IMR-90 (cell line): ENCODE measurements at regions not wholly inside any gene's neighbourhood (a gene's known extent, or its start where the extent isn't known, plus 50 kb on each side); places are given as distances from the start of the nearest gene placed in this dataset.

ENCODE experiments used
- ATAC-seq: fragments of 200-7000 bp; cut with Tn5 transposase; 2 replicates; pipeline ENCODE4 v1.9.1; 2020; ENCODE audit warnings: low read depth, mild to moderate bottlenecking, moderate library complexity
- BruUV-seq: library from RNA; stranded (reverse); fragments of 400-500 nt; replicated peaks from 2 replicates; lab custom pipeline; 2021; lab: Mats Ljungman, UMichigan
- CTCF ChIA-PET: fragments of 300-600 bp; formaldehyde crosslinking; extraction: SDS; loops from one replicate; lab custom pipeline; 2021; ENCODE audit warnings: antibody characterized with exemption; lab: Yijun Ruan, JAX
- POLR2A ChIA-PET: fragments of 300-600 bp; sonication (Branson Sonifier 250); formaldehyde crosslinking; loops from one replicate; lab custom pipeline; 2022; ENCODE audit warnings: antibody characterized with exemption; ENCODE audit not compliant: unreplicated experiment; lab: Charles Lee
- DNase-seq: peaks from one replicate; pipeline ENCODE4 v3.0.0; 2013
- H2AFZ ChIP-seq: replicated peaks from 2 replicates; pipeline ENCODE3; 2013; ENCODE audit warnings: low read length, mild to moderate bottlenecking; ENCODE audit not compliant: poor library complexity
- H2AK5ac ChIP-seq: 2 replicates; pipeline ENCODE4 v1.6.1; 2013; ENCODE audit warnings: low read depth, low read length, inconsistent platforms
- H2AK9ac ChIP-seq: replicated peaks from 2 replicates; pipeline ENCODE3; 2013; ENCODE audit warnings: mild to moderate bottlenecking, low read depth, low read length, moderate library complexity; ENCODE audit not compliant: poor library complexity
- H2BK120ac ChIP-seq: 2 replicates; pipeline ENCODE4 v1.6.1; 2013; ENCODE audit warnings: low read depth, low read length, inconsistent platforms
- H2BK15ac ChIP-seq: 3 replicates; pipeline ENCODE4 v1.6.1; 2013; ENCODE audit warnings: low read depth, low read length, inconsistent platforms
- H2BK20ac ChIP-seq: 2 replicates; pipeline ENCODE4 v1.6.1; 2013; ENCODE audit warnings: low read depth, mild to moderate bottlenecking, inconsistent platforms, low read length, moderate library complexity
- H2BK5ac ChIP-seq: 2 replicates; pipeline ENCODE4 v1.6.1; 2013; ENCODE audit warnings: mild to moderate bottlenecking, low read depth, low read length, inconsistent platforms; ENCODE audit not compliant: poor library complexity, severe bottlenecking
- H3K14ac ChIP-seq: replicated peaks from 2 replicates; pipeline ENCODE4 v1.6.1; 2013; ENCODE audit warnings: low read depth, low read length, inconsistent platforms
- H3K18ac ChIP-seq: 2 replicates; pipeline ENCODE4 v1.6.1; 2013; ENCODE audit warnings: low read depth, low read length, control low read depth
- H3K23ac ChIP-seq: 2 replicates; pipeline ENCODE4 v1.6.1; 2013; ENCODE audit warnings: low read depth, low read length, inconsistent platforms
- H3K27ac ChIP-seq: 2 replicates; pipeline ENCODE4 v1.5.1; 2013; ENCODE audit warnings: mild to moderate bottlenecking, control low read depth, low read length; ENCODE audit not compliant: insufficient read depth
- H3K27me3 ChIP-seq: 2 replicates; pipeline ENCODE4 v1.6.1; 2013; ENCODE audit warnings: low read length; ENCODE audit not compliant: control insufficient read depth, insufficient read depth
- H3K36me3 ChIP-seq: 2 replicates; pipeline ENCODE4 v1.6.1; 2013; ENCODE audit warnings: low read length, mixed read lengths; ENCODE audit not compliant: control insufficient read depth, insufficient read depth
- H3K4ac ChIP-seq: 2 replicates; pipeline ENCODE4 v1.6.1; 2013; ENCODE audit warnings: low read depth, low read length, inconsistent platforms
- H3K4me1 ChIP-seq: 2 replicates; pipeline ENCODE4 v1.6.1; 2013; ENCODE audit warnings: low read length, mixed read lengths; ENCODE audit not compliant: control insufficient read depth, insufficient read depth
- H3K4me2 ChIP-seq: 2 replicates; pipeline ENCODE4 v1.6.1; 2013; ENCODE audit warnings: low read depth, mild to moderate bottlenecking, control low read depth, low read length, moderate library complexity
- H3K4me3 ChIP-seq: 2 replicates; pipeline ENCODE4 v1.5.1; 2013; ENCODE audit warnings: low read depth, mild to moderate bottlenecking, control low read depth, low read length, moderate library complexity; ENCODE audit not compliant: insufficient read depth
- H3K56ac ChIP-seq: 2 replicates; pipeline ENCODE4 v1.6.1; 2013; ENCODE audit warnings: low read length, inconsistent platforms; ENCODE audit not compliant: insufficient read depth; ENCODE audit errors: extremely low read depth
- H3K79me1 ChIP-seq, 2 experiments: 2 replicates each; pipeline ENCODE4 v1.6.1; 2013; ENCODE audit warnings: low read length in 2 of 2, inconsistent platforms in 1 of 2, low read depth in 1 of 2
- H3K9ac ChIP-seq: 2 replicates; pipeline ENCODE4 v1.6.1; 2013; ENCODE audit warnings: low read depth, low read length, control low read depth
- H3K9me1 ChIP-seq: 2 replicates; pipeline ENCODE4 v1.6.1; 2013; ENCODE audit warnings: low read length, inconsistent platforms; ENCODE audit not compliant: insufficient read depth
- H3K9me3 ChIP-seq: 2 replicates; pipeline ENCODE4 v1.6.1; 2013; ENCODE audit warnings: low read length; ENCODE audit not compliant: control insufficient read depth, insufficient read depth
- H4K20me1 ChIP-seq: 2 replicates; pipeline ENCODE4 v1.6.1; 2013; ENCODE audit warnings: low read length, inconsistent platforms; ENCODE audit not compliant: insufficient read depth
- H4K5ac ChIP-seq: 2 replicates; pipeline ENCODE4 v1.6.1; 2013; ENCODE audit warnings: mild to moderate bottlenecking, low read depth, low read length, control low read depth
- H4K8ac ChIP-seq, 2 experiments: 2 replicates each; pipeline ENCODE4 v1.6.1; 2013; ENCODE audit warnings: low read depth in 2 of 2, low read length in 2 of 2, control low read depth in 1 of 2, inconsistent platforms in 1 of 2
- H4K91ac ChIP-seq: 2 replicates; pipeline ENCODE4 v1.6.1; 2013; ENCODE audit warnings: low read depth, low read length, inconsistent platforms; ENCODE audit not compliant: insufficient read depth
- MAFK ChIP-seq: IDR thresholded peaks from 2 replicates; pipeline ENCODE4 v1.6.1; 2012; ENCODE audit warnings: low read depth, low read length, improper control_type of control experiment
- WGBS, 2 experiments: methylation state at CpG; one replicate each; pipeline versions ENCODE4 v1.1.5 to v1.1.7; 2013; ENCODE audit warnings: missing lambda C conversion rate in 2 of 2; ENCODE audit not compliant: insufficient read length in 1 of 2; ENCODE audit errors: extremely low coverage in 2 of 2; 5-methylcytosine and 5-hydroxymethylcytosine counted together
- dilution Hi-C: fragments of 300-500 bp; cut with HindIII; formaldehyde crosslinking; loops from one replicate; pipeline ENCODE4 v1.14.3; 2018; ENCODE audit warnings: low sequenced_read_pairs; ENCODE audit not compliant: unreplicated experiment
- in situ Hi-C: fragments of 300-500 bp; cut with MboI; formaldehyde crosslinking; loops from 3 replicates; pipeline ENCODE4 v1.14.3; 2019; ENCODE audit warnings: low sequenced_read_pairs, inconsistent platforms, mixed read lengths
- intact Hi-C: fragments of 100-400 bp; cut with micrococcal nuclease; formaldehyde crosslinking; loops from 2 replicates; pipeline ENCODE4 v1.10.0; 2022
- TF ChIP-seq, protein P1 (sequence below): fragments of 150-350 bp; IDR thresholded peaks from 2 replicates; pipeline ENCODE4 v1.6.1; 2016; ENCODE audit warnings: low read depth, mild to moderate bottlenecking, low read length, moderate library complexity, borderline replicate concordance

DNA sequence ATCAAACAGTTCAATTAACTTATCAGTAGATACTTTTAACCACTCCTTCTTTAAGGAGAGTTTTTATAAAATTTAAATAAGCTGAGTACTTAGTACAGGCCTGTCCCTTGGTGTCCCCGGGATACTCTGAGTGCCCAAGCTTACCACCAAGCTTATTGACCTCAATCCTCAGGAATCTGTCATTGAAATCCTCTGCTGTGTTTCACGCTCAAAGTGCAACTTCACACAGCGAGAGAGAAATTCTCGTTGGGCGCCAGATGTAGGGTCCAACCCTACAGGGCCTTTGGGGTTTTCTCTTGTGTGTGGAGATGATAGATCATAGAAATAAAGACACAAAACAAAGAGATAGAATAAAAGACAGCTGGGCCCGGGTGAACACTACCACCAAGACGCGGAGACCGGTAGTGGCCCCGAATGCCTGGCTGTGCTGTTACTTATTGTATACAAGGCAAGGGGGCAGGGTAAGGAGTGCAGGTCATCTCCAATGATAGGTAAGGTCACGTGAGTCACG is 65.3 kb upstream of the ARL4D start:
- H2AFZ ChIP-seq, result no peak overlapping the region
- dilution Hi-C loops, result no loop called here
- no peak overlapping the region for H2BK20ac ChIP-seq
- no peaks in the 10 kb centered on the region for H3K27me3 ChIP-seq
- no peak overlapping the region for H2BK15ac ChIP-seq
- no peak overlapping the region for H3K9ac ChIP-seq
- no peak overlapping the region; the same call in 1 of the 2 replicates for H2AK5ac ChIP-seq
- in situ Hi-C loops, result no loop called here
- no peak overlapping the region for H3K4me3 ChIP-seq
- no peaks in the 10 kb centered on the region for H3K36me3 ChIP-seq
- BruUV-seq, result no TSS peak
- H3K14ac ChIP-seq, result no peak overlapping the region
- ChIA-PET POLR2A (no interaction called here), CTCF (no interaction called here)
- TF ChIP-seq, protein P1, sequence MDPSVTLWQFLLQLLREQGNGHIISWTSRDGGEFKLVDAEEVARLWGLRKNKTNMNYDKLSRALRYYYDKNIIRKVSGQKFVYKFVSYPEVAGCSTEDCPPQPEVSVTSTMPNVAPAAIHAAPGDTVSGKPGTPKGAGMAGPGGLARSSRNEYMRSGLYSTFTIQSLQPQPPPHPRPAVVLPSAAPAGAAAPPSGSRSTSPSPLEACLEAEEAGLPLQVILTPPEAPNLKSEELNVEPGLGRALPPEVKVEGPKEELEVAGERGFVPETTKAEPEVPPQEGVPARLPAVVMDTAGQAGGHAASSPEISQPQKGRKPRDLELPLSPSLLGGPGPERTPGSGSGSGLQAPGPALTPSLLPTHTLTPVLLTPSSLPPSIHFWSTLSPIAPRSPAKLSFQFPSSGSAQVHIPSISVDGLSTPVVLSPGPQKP, result no peak
- no peak for TF ChIP-seq MAFK
- H2BK120ac ChIP-seq, result no peak overlapping the region
- H3K4me2 ChIP-seq, result no peak overlapping the region
- peak overlapping the region in 1 of 2 experiments; percentile 86; a peak in 1 of 4 replicates for H4K8ac ChIP-seq
- H3K79me1 ChIP-seq, result no peaks in the 10 kb centered on the region; a peak in 1 of 4 replicates
- no peak overlapping the region for H4K91ac ChIP-seq
- H3K23ac ChIP-seq, result no peak overlapping the region
- no peaks in the 10 kb centered on the region for H4K20me1 ChIP-seq
- 93% methylated on average over 7 of the region's 12 CpGs; no CpG with 5 or more reads in 1 of the 2 experiments for WGBS, 2 experiments
- peaks cover 8% of the 10 kb centered on the region for H3K4me1 ChIP-seq
- no peak overlapping the region for H2AK9ac ChIP-seq
- no peak overlapping the region for H4K5ac ChIP-seq
- no peak overlapping the region for H2BK5ac ChIP-seq
- ATAC-seq (no peak), DNase-seq (no peak)
- H3K18ac ChIP-seq, result no peak overlapping the region
- intact Hi-C loops, result no loop called here
- H3K27ac ChIP-seq, result no peak overlapping the region
- no peak overlapping the region for H3K56ac ChIP-seq
- no peaks in the 10 kb centered on the region for H3K9me1 ChIP-seq
- H3K4ac ChIP-seq, result no peak overlapping the region
- H3K9me3 ChIP-seq, result no peaks in the 10 kb centered on the region
